ENCODE measurements at regions not wholly inside any gene's neighbourhood (a gene's known extent, or its start where the extent isn't known, plus 50 kb on each side); places are given as distances from the start of the nearest gene placed in this dataset.
"Not testable (repeated sequence)": the region's sequence is repeated elsewhere in the genome, so short reads cannot be mapped to it uniquely, and the experiment has no call there.

GRCh38 chr2:84052043-84052442 lies 407.0 kb downstream of the SUCLG1 start:
- DNase-seq (ENCODE audit: low spot score) = no peak

DNA sequence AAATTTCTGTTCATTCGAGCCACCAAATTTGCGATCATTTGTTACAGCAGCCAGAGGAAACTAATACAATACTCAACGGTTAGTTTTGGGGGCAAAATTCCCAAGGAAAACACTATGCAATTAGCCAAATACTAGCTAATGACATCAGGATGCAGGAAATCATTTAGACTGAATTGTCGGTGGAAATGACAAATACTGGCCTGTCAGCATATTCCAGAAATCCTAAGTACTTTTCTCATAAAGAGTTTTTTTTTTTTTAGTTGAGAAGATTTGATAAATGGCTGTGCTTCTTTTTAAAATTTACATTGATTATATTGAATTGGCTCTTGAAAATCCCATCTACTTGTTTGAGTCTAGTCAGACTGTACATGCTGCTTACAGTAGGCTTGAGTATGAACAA lies 410.1 kb downstream of the SUCLG1 start:
- DNase-seq (ENCODE audit: low spot score) = no peak

GRCh38 chr2:84041506-84041905 lies 417.6 kb downstream of the SUCLG1 start:
- no peak for DNase-seq (ENCODE audit: low spot score)

- DNase-seq (ENCODE audit: low spot score) = no peak
These were observed 418.8 kb downstream of the SUCLG1 start for GRCh38 chr2:84040281-84040680.

GRCh38 chr2:84038866-84039265 lies 420.2 kb downstream of the SUCLG1 start:
- DNase-seq (ENCODE audit: low spot score) = peak; percentile 5

- DNase-seq (ENCODE audit: low spot score) = no peak
These were observed 425.6 kb downstream of the SUCLG1 start for GRCh38 chr2:84033347-84033974.

DNA sequence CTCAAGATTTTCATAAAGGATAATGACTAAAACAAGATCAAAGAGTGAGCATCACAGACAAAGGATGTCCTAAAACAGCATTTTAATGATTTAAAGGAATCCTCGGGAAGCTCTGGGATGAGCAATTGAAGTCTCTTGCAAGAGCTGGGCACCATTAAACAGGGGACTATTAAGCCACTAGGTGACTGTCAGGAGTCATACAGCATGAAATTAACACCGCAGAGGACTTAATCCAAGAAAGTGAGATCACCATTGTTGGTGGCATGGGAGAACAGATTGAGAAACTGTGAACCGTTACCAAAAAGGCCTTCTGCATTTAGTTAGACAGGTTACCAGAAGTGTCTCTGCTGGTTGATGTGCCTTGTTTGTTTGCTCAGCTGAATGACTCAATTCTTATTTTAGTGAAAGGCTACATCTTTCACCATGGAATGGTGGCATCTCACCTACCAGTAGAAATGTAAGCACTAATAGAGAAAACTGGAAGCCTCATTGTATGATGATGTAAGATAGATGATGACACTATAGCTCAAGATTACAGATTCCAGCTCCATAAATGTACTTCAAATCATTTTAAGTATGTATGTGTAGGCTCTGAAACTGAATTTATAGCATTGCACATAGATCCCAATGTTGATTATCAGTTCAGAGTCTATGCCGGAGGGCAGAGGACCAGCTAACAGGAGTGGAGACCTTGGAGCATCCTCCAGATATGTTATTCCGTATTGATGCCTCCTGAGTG lies 427.6 kb downstream of the SUCLG1 start:
- DNase-seq (ENCODE audit: low spot score) = no peak

DNA sequence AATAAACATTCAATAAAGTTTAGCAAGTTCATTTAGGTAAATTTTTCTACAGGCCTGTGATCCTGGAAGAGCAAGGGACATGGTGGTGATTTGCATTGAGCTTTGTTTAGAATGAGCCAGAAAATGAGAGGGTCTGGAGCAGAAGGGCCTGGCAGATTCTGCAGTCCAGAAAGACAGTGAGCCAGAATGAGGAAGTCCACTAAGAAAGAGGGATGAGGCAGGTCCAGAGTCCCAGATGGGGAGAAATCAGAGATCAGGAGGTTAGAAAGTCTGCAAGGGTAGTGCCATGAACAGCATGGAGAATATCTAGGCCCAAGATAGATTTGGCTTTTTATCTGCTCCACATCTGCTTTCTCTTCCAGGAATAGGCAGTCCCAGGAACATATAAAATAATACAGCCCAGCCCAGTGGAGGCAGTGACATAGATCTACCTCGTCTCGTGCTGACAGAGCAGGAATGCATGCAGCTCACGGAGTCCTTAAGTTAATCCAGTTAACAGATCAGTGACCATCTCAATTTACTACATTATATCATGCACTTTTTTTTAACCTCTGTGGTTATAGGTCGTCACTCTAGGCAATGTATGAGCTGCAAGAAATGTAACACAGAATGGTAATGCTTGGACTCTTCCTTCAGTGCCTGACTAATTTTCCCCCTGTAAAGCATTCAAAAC lies 429.0 kb downstream of the SUCLG1 start:
- DNase-seq (ENCODE audit: low spot score) = no peak

GRCh38 chr2:84026818-84027217 lies 432.3 kb downstream of the SUCLG1 start:
- no peak for DNase-seq (ENCODE audit: low spot score)

- DNase-seq (ENCODE audit: low spot score) = peak; percentile 86
These were observed 436.2 kb downstream of the SUCLG1 start for GRCh38 chr2:84022810-84023431.

DNA sequence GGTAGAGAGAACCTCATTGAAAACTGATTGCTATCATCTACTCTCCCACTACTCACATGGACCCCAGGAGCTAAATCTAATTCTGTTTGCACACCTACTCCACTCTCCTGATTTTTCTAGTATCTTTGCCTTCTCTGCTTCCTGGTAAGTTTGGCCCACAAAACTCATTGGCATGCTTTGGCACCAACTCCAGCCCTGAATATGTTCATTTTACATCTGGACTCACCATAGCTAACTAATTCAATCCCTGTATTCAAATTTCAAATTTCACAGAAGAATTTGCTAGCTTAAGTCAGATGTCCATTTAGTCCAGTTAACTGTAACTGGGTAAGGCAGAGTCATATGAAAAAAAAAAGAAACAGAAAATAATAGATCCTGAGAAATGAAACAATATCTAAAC lies 442.1 kb downstream of the SUCLG1 start:
- DNase-seq (ENCODE audit: low spot score) = no peak

DNA sequence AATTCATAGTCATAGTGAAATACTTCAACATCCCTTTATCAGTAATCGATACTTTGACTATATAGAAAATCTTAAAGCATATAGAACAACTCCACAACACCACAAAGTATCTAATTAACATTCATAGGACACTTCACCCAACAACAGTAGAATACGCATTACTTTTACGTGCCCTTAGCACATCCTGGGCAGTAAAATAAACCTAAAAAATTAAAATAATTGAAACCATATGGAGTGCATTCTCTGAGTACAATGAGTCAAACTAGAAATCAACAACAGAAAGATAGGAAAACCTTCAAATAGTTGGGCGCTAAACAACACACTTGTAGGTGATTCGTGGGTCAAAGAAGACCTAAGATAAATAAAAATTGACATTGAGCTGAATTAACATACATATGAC lies 442.9 kb downstream of the SUCLG1 start:
- DNase-seq (ENCODE audit: low spot score) = no peak

DNA sequence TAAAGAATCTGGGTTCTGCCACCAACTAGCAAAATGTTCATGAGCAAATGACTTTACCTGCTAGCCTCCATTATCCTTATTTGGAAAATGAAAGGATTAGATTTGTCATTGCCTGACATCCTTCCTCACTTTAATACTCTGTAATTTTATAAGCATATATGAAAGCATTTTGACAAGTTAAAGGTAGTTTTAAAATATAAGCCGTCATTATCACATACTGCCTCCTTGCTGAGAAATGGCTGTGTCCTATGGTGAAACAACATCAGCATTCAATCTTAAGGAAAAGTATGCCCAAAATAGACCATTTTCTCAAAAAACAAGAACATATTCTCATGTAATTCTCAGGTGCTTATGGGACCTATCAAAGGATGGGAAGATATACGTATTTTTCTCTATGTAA lies 461.2 kb downstream of the SUCLG1 start:
- DNase-seq (ENCODE audit: low spot score) = no peak

DNA sequence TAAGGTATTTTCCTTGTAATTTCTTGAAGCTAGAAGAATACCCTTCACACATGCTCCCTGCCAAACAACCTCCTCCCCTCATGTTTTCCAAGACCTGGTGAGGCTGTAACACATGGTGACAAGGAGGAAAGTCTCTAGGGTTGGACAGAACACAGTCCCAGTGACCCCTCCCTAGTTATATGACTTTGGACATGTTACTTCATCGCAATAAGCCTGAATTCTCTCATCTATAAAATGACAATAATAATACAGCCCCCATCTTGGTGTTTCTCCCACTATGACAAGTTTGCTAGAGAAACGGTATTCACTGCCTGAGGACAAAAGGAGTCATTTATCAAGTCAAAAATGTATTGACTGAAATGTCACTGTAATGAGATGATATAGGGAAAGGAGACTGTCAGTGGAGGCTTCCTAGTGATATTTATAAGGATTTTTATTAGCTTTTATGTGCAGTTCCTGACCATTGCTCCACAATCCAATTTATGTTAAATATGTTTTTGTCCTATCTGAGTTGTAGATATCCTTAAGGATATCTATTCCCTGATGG lies 464.4 kb downstream of the SUCLG1 start:
- DNase-seq (ENCODE audit: low spot score) = no peak

GRCh38 chr2:83993873-83994632 lies 465.0 kb downstream of the SUCLG1 start:
- DNase-seq (ENCODE audit: low spot score) = no peak

DNA sequence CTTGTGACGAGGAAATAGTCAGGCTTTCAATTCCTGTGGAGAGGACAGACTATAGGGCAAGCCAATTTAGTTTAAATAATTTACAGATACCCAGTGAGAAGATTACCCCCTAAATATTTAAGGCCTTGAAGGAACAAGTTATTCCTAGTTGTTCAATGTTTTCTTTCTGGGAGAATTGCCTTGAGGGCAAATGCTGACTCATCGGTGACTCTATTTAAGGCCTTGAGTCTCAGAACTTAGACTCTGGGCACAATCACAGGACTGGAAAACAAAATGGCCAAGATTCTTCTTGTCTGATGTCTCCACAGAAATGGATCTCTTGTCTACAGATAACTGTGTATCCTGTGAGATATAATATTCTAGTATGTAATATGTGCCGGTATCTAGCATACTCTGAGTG lies 467.1 kb downstream of the SUCLG1 start:
- DNase-seq (ENCODE audit: low spot score) = no peak

DNA sequence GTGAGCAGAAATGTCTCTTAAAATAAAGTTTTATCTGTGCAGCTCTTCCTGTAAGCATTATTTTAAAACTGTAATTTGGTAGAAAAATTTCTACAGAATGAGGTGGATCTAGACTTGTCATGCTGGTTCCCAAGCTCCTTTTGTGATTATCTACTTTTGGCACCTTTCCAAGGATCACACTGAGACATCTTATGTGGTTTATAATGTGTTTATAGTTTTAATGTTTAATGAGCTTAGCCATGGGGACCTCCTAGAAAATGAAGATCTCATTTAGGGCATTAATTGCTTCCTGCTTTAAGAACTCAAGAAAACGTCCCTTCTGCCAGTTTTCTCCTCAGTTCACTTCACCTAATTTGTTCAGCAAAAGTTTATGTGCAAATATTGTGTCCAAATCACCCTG lies 468.4 kb downstream of the SUCLG1 start:
- DNase-seq (ENCODE audit: low spot score) = no peak

- not testable (repeated sequence) for DNase-seq (ENCODE audit: low spot score)
These were observed 482.5 kb downstream of the SUCLG1 start for GRCh38 chr2:83976628-83977027.

DNA sequence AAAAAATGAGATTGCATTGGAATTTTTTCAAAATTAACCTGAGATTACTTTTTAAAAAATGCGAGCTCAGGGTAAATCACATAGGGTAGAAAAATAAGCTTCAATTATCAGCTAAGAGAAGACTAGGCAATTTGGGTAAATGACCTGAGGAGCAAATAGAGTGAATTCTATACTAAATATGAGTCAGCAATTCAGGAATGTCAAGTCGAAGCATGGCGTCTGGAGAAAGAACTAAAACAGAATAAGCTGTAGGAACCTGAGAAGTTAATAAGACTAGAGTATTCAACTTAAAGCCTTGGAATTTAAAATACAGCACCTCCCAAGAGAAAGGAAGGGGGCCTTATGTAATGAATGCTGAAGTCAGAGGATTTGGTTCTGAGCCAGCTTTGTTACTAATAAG lies 487.0 kb downstream of the SUCLG1 start:
- DNase-seq (ENCODE audit: low spot score) = no peak

- DNase-seq (ENCODE audit: low spot score) = no peak
These were observed 487.5 kb downstream of the SUCLG1 start for GRCh38 chr2:83971547-83971946.

- DNase-seq (ENCODE audit: low spot score) = no peak
These were observed 488.7 kb downstream of the SUCLG1 start for GRCh38 chr2:83970217-83970929.
